HEK293 (cell line): ENCODE measurements at regions not wholly inside any gene's neighbourhood (a gene's known extent, or its start where the extent isn't known, plus 50 kb on each side); places are given as distances from the start of the nearest gene placed in this dataset.

Source experiments
- CTCF ChIA-PET: fragments of 350-600 bp; formaldehyde crosslinking; extraction: SDS; loops from one replicate; lab custom pipeline; 2021; ENCODE audit warnings: antibody characterized with exemption; lab: Yijun Ruan, JAX
- POLR2A ChIA-PET: fragments of 300-600 bp; formaldehyde crosslinking; extraction: SDS; loops from one replicate; lab custom pipeline; 2020; ENCODE audit warnings: antibody characterized with exemption, inconsistent platforms; lab: Yijun Ruan, JAX
- H3K27ac ChIP-seq: fragments of 200-500 bp; sonication (Bioruptor generic); 2 replicates; pipeline ENCODE4 v1.5.1; 2014; ENCODE audit warnings: low read depth, low read length, control low read depth, inconsistent platforms; ENCODE audit errors: extremely low read depth
- H3K36me3 ChIP-seq, 2 experiments: fragments of 200-500 bp in 1 of 2; sonication (Bioruptor generic) in 1 of 2; 1 replicate in 1 of 2; 2 replicates in 1 of 2; pipeline ENCODE4 v1.5.1; 2014 to 2017; ENCODE audit warnings: inconsistent platforms in 2 of 2, low read length in 2 of 2; ENCODE audit not compliant: control insufficient read depth in 2 of 2, insufficient read depth in 1 of 2
- H3K4me1 ChIP-seq: fragments of 200-500 bp; sonication (Bioruptor generic); 2 replicates; pipeline ENCODE4 v1.5.1; 2014; ENCODE audit warnings: mild to moderate bottlenecking, low read length, inconsistent platforms; ENCODE audit not compliant: control insufficient read depth, insufficient read depth
- H3K4me3 ChIP-seq: 2 replicates; pipeline ENCODE4 v1.5.1; 2011; ENCODE audit warnings: low read depth, mild to moderate bottlenecking, control low read depth, low read length, moderate library complexity
- H3K9me3 ChIP-seq: fragments of 200-500 bp; sonication (Bioruptor generic); 2 replicates; pipeline ENCODE4 v1.5.1; 2014; ENCODE audit warnings: low read depth, low read length, inconsistent platforms; ENCODE audit not compliant: control insufficient read depth, insufficient read depth
- BCL11B ChIP-seq: fragments of 450-650 bp; formaldehyde crosslinking; IDR thresholded peaks from 2 replicates; pipeline ENCODE4 v1.5.1; 2016; ENCODE audit warnings: low read depth, missing biosample characterization, missing genetic modification characterization
- GLIS1 ChIP-seq: fragments of 450-650 bp; formaldehyde crosslinking; IDR thresholded peaks from 2 replicates; pipeline ENCODE4 v1.5.1; 2016; ENCODE audit warnings: missing biosample characterization, missing genetic modification characterization
- OSR2 ChIP-seq: fragments of 450-650 bp; formaldehyde crosslinking; IDR thresholded peaks from 2 replicates; pipeline ENCODE4 v1.5.1; 2016; ENCODE audit warnings: missing biosample characterization, missing genetic modification characterization
- ZBTB8A ChIP-seq: fragments of 450-650 bp; formaldehyde crosslinking; IDR thresholded peaks from 2 replicates; pipeline ENCODE4 v1.5.1; 2016; ENCODE audit warnings: missing biosample characterization, missing genetic modification characterization
- ZFP37 ChIP-seq: fragments of 450-650 bp; formaldehyde crosslinking; IDR thresholded peaks from 2 replicates; pipeline ENCODE4 v1.5.1; 2016; ENCODE audit warnings: missing biosample characterization, missing genetic modification characterization
- ZNF112 ChIP-seq: fragments of 450-650 bp; formaldehyde crosslinking; IDR thresholded peaks from 2 replicates; pipeline ENCODE4 v1.5.0; 2017; ENCODE audit warnings: missing biosample characterization, missing genetic modification characterization
- ZNF138 ChIP-seq: fragments of 450-650 bp; formaldehyde crosslinking; IDR thresholded peaks from 2 replicates; pipeline ENCODE4 v1.5.1; 2016; ENCODE audit warnings: missing biosample characterization, missing genetic modification characterization, borderline replicate concordance
- ZNF202 ChIP-seq: fragments of 450-650 bp; formaldehyde crosslinking; IDR thresholded peaks from 2 replicates; pipeline ENCODE4 v1.5.1; 2016; ENCODE audit warnings: missing biosample characterization, missing genetic modification characterization, borderline replicate concordance
- ZNF280C ChIP-seq: fragments of 450-650 bp; formaldehyde crosslinking; IDR thresholded peaks from 2 replicates; pipeline ENCODE4 v1.5.1; 2016; ENCODE audit warnings: missing biosample characterization, missing genetic modification characterization
- ZNF324 ChIP-seq: fragments of 450-650 bp; formaldehyde crosslinking; IDR thresholded peaks from 2 replicates; pipeline ENCODE4 v1.5.1; 2016; ENCODE audit warnings: missing biosample characterization, missing genetic modification characterization
- ZNF37A ChIP-seq: fragments of 450-650 bp; IDR thresholded peaks from 2 replicates; pipeline ENCODE4 v1.5.1; 2018; ENCODE audit warnings: missing biosample characterization, missing genetic modification characterization
- ZNF394 ChIP-seq: fragments of 450-650 bp; formaldehyde crosslinking; IDR thresholded peaks from 2 replicates; pipeline ENCODE4 v1.5.1; 2016; ENCODE audit warnings: missing biosample characterization, missing genetic modification characterization, mild to moderate bottlenecking, moderate library complexity, borderline replicate concordance
- ZNF398 ChIP-seq: fragments of 450-650 bp; formaldehyde crosslinking; IDR thresholded peaks from 2 replicates; pipeline ENCODE4 v1.5.1; 2017; ENCODE audit warnings: missing biosample characterization, missing genetic modification characterization
- ZNF416 ChIP-seq: fragments of 450-650 bp; formaldehyde crosslinking; IDR thresholded peaks from 2 replicates; pipeline ENCODE4 v1.5.1; 2016; ENCODE audit warnings: missing biosample characterization, missing genetic modification characterization
- ZNF426 ChIP-seq: fragments of 450-650 bp; formaldehyde crosslinking; IDR thresholded peaks from 2 replicates; pipeline ENCODE4 v1.5.1; 2017; ENCODE audit warnings: missing biosample characterization, missing genetic modification characterization, mild to moderate bottlenecking, inconsistent platforms, moderate library complexity
- ZNF621 ChIP-seq: fragments of 450-650 bp; formaldehyde crosslinking; IDR thresholded peaks from 2 replicates; pipeline ENCODE4 v1.5.1; 2017; ENCODE audit warnings: missing biosample characterization, missing genetic modification characterization
- ZNF624 ChIP-seq: fragments of 450-650 bp; formaldehyde crosslinking; IDR thresholded peaks from 2 replicates; pipeline ENCODE4 v1.5.1; 2017; ENCODE audit warnings: missing biosample characterization, missing genetic modification characterization
- ZNF626 ChIP-seq: fragments of 450-650 bp; sonication (Bioruptor Pico); formaldehyde crosslinking; IDR thresholded peaks from 2 replicates; pipeline ENCODE4 v1.5.1; 2018; ENCODE audit warnings: missing biosample characterization, missing genetic modification characterization, inconsistent platforms
- ZNF629 ChIP-seq: fragments of 450-650 bp; formaldehyde crosslinking; IDR thresholded peaks from 2 replicates; pipeline ENCODE4 v1.5.1; 2017; ENCODE audit warnings: missing biosample characterization, missing genetic modification characterization
- ZNF664 ChIP-seq: fragments of 450-650 bp; formaldehyde crosslinking; IDR thresholded peaks from 2 replicates; pipeline ENCODE4 v1.5.1; 2016; ENCODE audit warnings: missing biosample characterization, missing genetic modification characterization
- ZNF707 ChIP-seq: fragments of 450-650 bp; formaldehyde crosslinking; IDR thresholded peaks from 2 replicates; pipeline ENCODE4 v1.5.1; 2016; ENCODE audit warnings: missing biosample characterization, missing genetic modification characterization
- ZNF785 ChIP-seq: fragments of 450-650 bp; formaldehyde crosslinking; IDR thresholded peaks from 2 replicates; pipeline ENCODE4 v1.5.1; 2016; ENCODE audit warnings: missing biosample characterization, missing genetic modification characterization
- TF ChIP-seq, protein P1 (sequence below): fragments of 450-650 bp; formaldehyde crosslinking; IDR thresholded peaks from 2 replicates; pipeline ENCODE4 v1.5.1; 2016; ENCODE audit warnings: missing biosample characterization, missing genetic modification characterization
- TF ChIP-seq, protein P2 (sequence below): fragments of 450-650 bp; formaldehyde crosslinking; optimal IDR thresholded peaks from 2 replicates; pipeline ENCODE3; 2016; ENCODE audit warnings: missing biosample characterization, mild to moderate bottlenecking, missing genetic modification characterization
- TF ChIP-seq, protein P3 (sequence below): IDR thresholded peaks from 2 replicates; pipeline ENCODE4 v1.6.1; 2011; ENCODE audit warnings: mild to moderate bottlenecking, low read depth, low read length, borderline replicate concordance

DNA sequence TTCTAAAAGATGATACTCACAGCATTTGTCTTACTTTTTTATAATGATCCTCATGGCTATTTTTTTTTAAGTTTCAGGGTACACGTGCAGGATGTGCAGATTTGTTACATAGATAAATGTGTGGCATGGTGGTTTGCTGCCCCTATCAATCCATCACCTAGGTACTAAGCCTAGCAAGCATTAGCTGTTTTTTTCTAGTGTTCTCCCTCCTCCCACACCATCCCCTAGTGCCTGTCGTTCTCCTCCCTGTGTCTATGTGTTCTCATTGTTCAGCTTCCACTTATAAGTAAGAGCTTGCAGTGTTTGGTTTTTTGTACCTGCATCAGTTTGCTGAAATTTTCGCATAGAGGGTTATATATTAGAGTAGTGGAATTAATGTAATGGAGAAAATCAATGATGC is 189.1 kb upstream of the CDH12 start (continued):
- TF ChIP-seq, protein P1, sequence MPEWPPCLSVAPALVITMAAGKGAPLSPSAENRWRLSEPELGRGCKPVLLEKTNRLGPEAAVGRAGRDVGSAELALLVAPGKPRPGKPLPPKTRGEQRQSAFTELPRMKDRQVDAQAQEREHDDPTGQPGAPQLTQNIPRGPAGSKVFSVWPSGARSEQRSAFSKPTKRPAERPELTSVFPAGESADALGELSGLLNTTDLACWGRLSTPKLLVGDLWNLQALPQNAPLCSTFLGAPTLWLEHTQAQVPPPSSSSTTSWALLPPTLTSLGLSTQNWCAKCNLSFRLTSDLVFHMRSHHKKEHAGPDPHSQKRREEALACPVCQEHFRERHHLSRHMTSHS: no peak
- TF ChIP-seq BCL11B (no peak), ZNF280C (tag by site-specific recombination) (no peak), ZNF426 (tag by site-specific recombination) (no peak), ZNF37A (tag by site-specific recombination) (no peak), ZNF629 (tag by site-specific recombination) (no peak)
- TF ChIP-seq, protein P2, sequence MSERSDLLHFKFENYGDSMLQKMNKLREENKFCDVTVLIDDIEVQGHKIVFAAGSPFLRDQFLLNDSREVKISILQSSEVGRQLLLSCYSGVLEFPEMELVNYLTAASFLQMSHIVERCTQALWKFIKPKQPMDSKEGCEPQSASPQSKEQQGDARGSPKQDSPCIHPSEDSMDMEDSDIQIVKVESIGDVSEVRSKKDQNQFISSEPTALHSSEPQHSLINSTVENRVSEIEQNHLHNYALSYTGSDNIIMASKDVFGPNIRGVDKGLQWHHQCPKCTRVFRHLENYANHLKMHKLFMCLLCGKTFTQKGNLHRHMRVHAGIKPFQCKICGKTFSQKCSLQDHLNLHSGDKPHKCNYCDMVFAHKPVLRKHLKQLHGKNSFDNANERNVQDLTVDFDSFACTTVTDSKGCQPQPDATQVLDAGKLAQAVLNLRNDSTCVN (tag by site-specific recombination): no peak

DNA sequence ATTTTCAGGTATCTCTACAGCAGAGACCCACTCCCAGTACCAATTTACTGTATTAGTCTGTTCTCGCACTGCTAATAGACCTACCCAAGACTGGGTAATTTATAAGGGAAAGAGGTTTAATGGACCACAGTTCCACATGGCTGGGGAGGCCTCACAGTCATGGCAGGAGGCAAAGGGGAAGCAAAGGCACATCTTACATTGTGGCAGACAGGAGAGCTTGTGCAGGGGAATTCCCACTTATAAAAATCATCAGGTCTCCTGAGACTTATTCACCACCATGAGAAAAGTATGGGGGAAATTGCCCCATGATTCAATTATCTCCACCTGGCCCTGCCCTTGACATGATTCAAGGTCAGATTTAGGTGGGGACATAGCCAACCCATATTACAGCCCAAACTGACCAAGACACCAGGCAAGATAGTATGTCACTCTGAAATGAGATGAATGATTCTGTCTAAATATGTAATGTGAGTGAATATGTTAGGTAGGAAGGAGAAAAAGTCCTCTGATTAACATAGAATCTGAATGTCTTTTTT is 182.5 kb upstream of the CDH12 start:
- POLR2A ChIA-PET: no interaction called here
- Histone ChIP-seq H3K27ac (no peak overlapping the region), H3K4me1 (no peaks in the 10 kb centered on the region), H3K36me3 (no peaks in the 10 kb centered on the region), H3K9me3 (no peaks in the 10 kb centered on the region), H3K4me3 (no peak overlapping the region)
- TF ChIP-seq ZNF621: no peak
- TF ChIP-seq ZNF324: no peak
- TF ChIP-seq OSR2 (tag by site-specific recombination): no peak
- TF ChIP-seq, protein P3, sequence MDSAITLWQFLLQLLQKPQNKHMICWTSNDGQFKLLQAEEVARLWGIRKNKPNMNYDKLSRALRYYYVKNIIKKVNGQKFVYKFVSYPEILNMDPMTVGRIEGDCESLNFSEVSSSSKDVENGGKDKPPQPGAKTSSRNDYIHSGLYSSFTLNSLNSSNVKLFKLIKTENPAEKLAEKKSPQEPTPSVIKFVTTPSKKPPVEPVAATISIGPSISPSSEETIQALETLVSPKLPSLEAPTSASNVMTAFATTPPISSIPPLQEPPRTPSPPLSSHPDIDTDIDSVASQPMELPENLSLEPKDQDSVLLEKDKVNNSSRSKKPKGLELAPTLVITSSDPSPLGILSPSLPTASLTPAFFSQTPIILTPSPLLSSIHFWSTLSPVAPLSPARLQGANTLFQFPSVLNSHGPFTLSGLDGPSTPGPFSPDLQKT: no peak
- TF ChIP-seq ZNF664 (tag by site-specific recombination): no peak
- no peak for TF ChIP-seq BCL11B
- TF ChIP-seq ZNF624 (tag by site-specific recombination): no peak
- TF ChIP-seq ZNF112 (tag by site-specific recombination): no peak
- no peak for TF ChIP-seq ZNF202 (tag by site-specific recombination)
- TF ChIP-seq ZNF394 (tag by site-specific recombination): no peak
- no peak for TF ChIP-seq GLIS1 (tag by site-specific recombination)
- no peak for TF ChIP-seq ZNF398 (tag by site-specific recombination)
- TF ChIP-seq ZFP37 (tag by site-specific recombination): no peak
- no peak for TF ChIP-seq ZNF626 (tag by site-specific recombination)
- no peak for TF ChIP-seq ZNF416 (tag by site-specific recombination)
- TF ChIP-seq ZNF138 (tag by site-specific recombination): no peak
- TF ChIP-seq ZNF785 (tag by site-specific recombination): no peak
- no peak for TF ChIP-seq ZNF707
- TF ChIP-seq ZBTB8A (tag by site-specific recombination): no peak
- CTCF ChIA-PET: no interaction called here
